ENCODE measurements at regions not wholly inside any gene's neighbourhood (a gene's known extent, or its start where the extent isn't known, plus 50 kb on each side); places are given as distances from the start of the nearest gene placed in this dataset.

- Histone ChIP-seq H3K36me3 (ENCODE audit: control insufficient read depth in 2 of 2, extremely low read depth in 1 of 2, insufficient read depth in 1 of 2, low read length in 1 of 2) (no peaks in the 10 kb centered on the region), H3K9me3 (no peaks in the 10 kb centered on the region), H3K27me3 (replicated peaks in 1 of 2; ENCODE audit: control insufficient read depth in 2 of 2, extremely low read depth in 1 of 2, insufficient read depth in 2 of 2, low read length in 1 of 2) (no peaks in the 10 kb centered on the region), H3K4me1 (ENCODE audit: control insufficient read depth in 1 of 2, extremely low read depth in 1 of 2, insufficient read depth in 2 of 2, low read length in 2 of 2) (no peaks in the 10 kb centered on the region), H3K27ac (ENCODE audit: low read length) (no peak overlapping the region), H3K4me3 (ENCODE audit: control insufficient read depth in 1 of 2, extremely low read depth in 1 of 2, low read length in 1 of 2) (no peak overlapping the region)
- Mint-ChIP-seq H3K4me3 (no peak overlapping the region), H3K27ac (no peak overlapping the region), H3K4me1 (no peaks in the 10 kb centered on the region), H3K36me3 (no peaks in the 10 kb centered on the region), H3K9me3 (peaks cover 0 to 25% (median 2%) of the 10 kb centered on the region in 3 donors), H3K27me3 (peaks cover 3% of the 10 kb centered on the region in 2 donors)
- POLR2A ChIA-PET, result no interaction called here
- ATAC-seq (replicated peaks in 1 of 4) (no peak), DNase-seq (no peak)
- CTCF ChIA-PET, result no interaction called here
Observed at GRCh38 chrX:522456-522855, 108.1 kb upstream of the SHOX start.

- no peak overlapping the region for H3K4me3 Mint-ChIP-seq
- no peaks in the 10 kb centered on the region for H3K36me3 Mint-ChIP-seq
- H3K4me1 Mint-ChIP-seq, result no peaks in the 10 kb centered on the region
- ATAC-seq (replicated peaks in 1 of 4), result no peak
- POLR2A ChIA-PET, result no interaction called here
- H3K27ac Mint-ChIP-seq, result no peak overlapping the region
- Histone ChIP-seq H3K27me3 (replicated peaks in 1 of 2; ENCODE audit: control insufficient read depth in 2 of 2, extremely low read depth in 1 of 2, insufficient read depth in 2 of 2, low read length in 1 of 2) (no peaks in the 10 kb centered on the region), H3K4me3 (ENCODE audit: control insufficient read depth in 1 of 2, extremely low read depth in 1 of 2, low read length in 1 of 2) (no peak overlapping the region), H3K4me1 (ENCODE audit: control insufficient read depth in 1 of 2, extremely low read depth in 1 of 2, insufficient read depth in 2 of 2, low read length in 2 of 2) (no peaks in the 10 kb centered on the region), H3K27ac (ENCODE audit: low read length) (no peak overlapping the region), H3K36me3 (ENCODE audit: control insufficient read depth in 2 of 2, extremely low read depth in 1 of 2, insufficient read depth in 1 of 2, low read length in 1 of 2) (no peaks in the 10 kb centered on the region), H3K9me3 (no peaks in the 10 kb centered on the region)
- peaks cover 2 to 20% (median 5%) of the 10 kb centered on the region in 3 donors for H3K9me3 Mint-ChIP-seq
- no peak for DNase-seq
- CTCF ChIA-PET, result no interaction called here
- peaks cover 0 to 3% of the 10 kb centered on the region in 2 donors for H3K27me3 Mint-ChIP-seq
- 85% methylated on average over 7 of the region's 8 CpGs for WGBS (ENCODE audit: insufficient coverage)
Observed at GRCh38 chrX:525134-525533, 105.5 kb upstream of the SHOX start.

- ChIA-PET POLR2A (no interaction called here), CTCF (no interaction called here)
- no peaks in the 10 kb centered on the region for H3K36me3 ChIP-seq (ENCODE audit: control insufficient read depth in 2 of 2, extremely low read depth in 1 of 2, insufficient read depth in 1 of 2, low read length in 1 of 2)
- H3K27me3 ChIP-seq (replicated peaks in 1 of 2; ENCODE audit: control insufficient read depth in 2 of 2, extremely low read depth in 1 of 2, insufficient read depth in 2 of 2, low read length in 1 of 2), result peaks cover 0 to under 1% of the 10 kb centered on the region in 2 experiments
- Mint-ChIP-seq H3K4me3 (no peak overlapping the region), H3K36me3 (no peaks in the 10 kb centered on the region), H3K4me1 (no peaks in the 10 kb centered on the region), H3K9me3 (peaks cover 0 to 15% (median 14%) of the 10 kb centered on the region in 3 donors), H3K27ac (no peak overlapping the region), H3K27me3 (peaks cover 0 to 10% of the 10 kb centered on the region in 2 donors)
- DNase-seq (peak in 4 of 35 experiments; percentile 3 to 11 (median 4)), ATAC-seq (replicated peaks in 1 of 4) (no peak)
- no peak overlapping the region for H3K27ac ChIP-seq (ENCODE audit: low read length)
- 49% methylated on average over 18 of the region's 29 CpGs for WGBS (ENCODE audit: insufficient coverage)
- no peaks in the 10 kb centered on the region for H3K4me1 ChIP-seq (ENCODE audit: control insufficient read depth in 1 of 2, extremely low read depth in 1 of 2, insufficient read depth in 2 of 2, low read length in 2 of 2)
- no peak overlapping the region for H3K4me3 ChIP-seq (ENCODE audit: control insufficient read depth in 1 of 2, extremely low read depth in 1 of 2, low read length in 1 of 2)
- no peaks in the 10 kb centered on the region for H3K9me3 ChIP-seq
Observed at GRCh38 chrX:526295-527224, 104.0 kb upstream of the SHOX start.

- Histone ChIP-seq H3K27me3 (replicated peaks in 1 of 2; ENCODE audit: control insufficient read depth in 2 of 2, extremely low read depth in 1 of 2, insufficient read depth in 2 of 2, low read length in 1 of 2) (peaks cover 0 to 4% of the 10 kb centered on the region in 2 experiments), H3K36me3 (ENCODE audit: control insufficient read depth in 2 of 2, extremely low read depth in 1 of 2, insufficient read depth in 1 of 2, low read length in 1 of 2) (no peaks in the 10 kb centered on the region), H3K4me1 (ENCODE audit: control insufficient read depth in 1 of 2, extremely low read depth in 1 of 2, insufficient read depth in 2 of 2, low read length in 2 of 2) (no peaks in the 10 kb centered on the region), H3K27ac (ENCODE audit: low read length) (no peak overlapping the region), H3K4me3 (ENCODE audit: control insufficient read depth in 1 of 2, extremely low read depth in 1 of 2, low read length in 1 of 2) (no peak overlapping the region), H3K9me3 (no peaks in the 10 kb centered on the region)
- no peaks in the 10 kb centered on the region for H3K36me3 Mint-ChIP-seq
- H3K4me3 Mint-ChIP-seq, result no peak overlapping the region
- ChIA-PET POLR2A (no interaction called here), CTCF (no interaction called here)
- peaks cover 0 to 15% (median 9%) of the 10 kb centered on the region in 3 donors for H3K9me3 Mint-ChIP-seq
- 69% methylated on average over 13 of the region's 19 CpGs for WGBS (ENCODE audit: insufficient coverage)
- DNase-seq (no peak), ATAC-seq (replicated peaks in 1 of 4) (no peak)
- peaks cover 0 to 13% of the 10 kb centered on the region in 2 donors for H3K27me3 Mint-ChIP-seq
- no peak overlapping the region for H3K27ac Mint-ChIP-seq
- H3K4me1 Mint-ChIP-seq, result no peaks in the 10 kb centered on the region
Observed at GRCh38 chrX:530726-531610, 99.6 kb upstream of the SHOX start.

GRCh38 chrX:531611-531936 lies 99.0 kb upstream of the SHOX start:
- Histone ChIP-seq H3K27me3 (replicated peaks in 1 of 2; ENCODE audit: control insufficient read depth in 2 of 2, extremely low read depth in 1 of 2, insufficient read depth in 2 of 2, low read length in 1 of 2) (peaks cover 0 to 4% of the 10 kb centered on the region in 2 experiments), H3K27ac (ENCODE audit: low read length) (no peak overlapping the region), H3K36me3 (ENCODE audit: control insufficient read depth in 2 of 2, extremely low read depth in 1 of 2, insufficient read depth in 1 of 2, low read length in 1 of 2) (no peaks in the 10 kb centered on the region), H3K4me1 (ENCODE audit: control insufficient read depth in 1 of 2, extremely low read depth in 1 of 2, insufficient read depth in 2 of 2, low read length in 2 of 2) (no peaks in the 10 kb centered on the region), H3K4me3 (ENCODE audit: control insufficient read depth in 1 of 2, extremely low read depth in 1 of 2, low read length in 1 of 2) (no peak overlapping the region), H3K9me3 (no peaks in the 10 kb centered on the region)
- ATAC-seq (replicated peaks in 1 of 4) (no peak), DNase-seq (no peak)
- peaks cover 0 to 13% of the 10 kb centered on the region in 2 donors for H3K27me3 Mint-ChIP-seq
- CTCF ChIA-PET, result no interaction called here
- no peaks in the 10 kb centered on the region for H3K4me1 Mint-ChIP-seq
- POLR2A ChIA-PET, result no interaction called here
- no peak overlapping the region for H3K27ac Mint-ChIP-seq
- H3K4me3 Mint-ChIP-seq, result no peak overlapping the region
- H3K36me3 Mint-ChIP-seq, result no peaks in the 10 kb centered on the region
- peaks cover 0 to 15% (median 3%) of the 10 kb centered on the region in 3 donors for H3K9me3 Mint-ChIP-seq
- WGBS (ENCODE audit: insufficient coverage), result 39% methylated on average over 6 of the region's 6 CpGs

- DNase-seq (no peak), ATAC-seq (replicated peaks in 1 of 4) (no peak)
- ChIA-PET POLR2A (no interaction called here), CTCF (no interaction called here)
- Mint-ChIP-seq H3K4me3 (no peak overlapping the region), H3K27ac (peak overlapping the region in 1 of 2 donors; percentile 13), H3K9me3 (peaks cover 0 to 13% (median 4%) of the 10 kb centered on the region in 3 donors), H3K36me3 (no peaks in the 10 kb centered on the region), H3K4me1 (no peaks in the 10 kb centered on the region), H3K27me3 (peaks cover 0 to 13% of the 10 kb centered on the region in 2 donors)
- no peak overlapping the region for H3K27ac ChIP-seq (ENCODE audit: low read length)
- H3K36me3 ChIP-seq (ENCODE audit: control insufficient read depth in 2 of 2, extremely low read depth in 1 of 2, insufficient read depth in 1 of 2, low read length in 1 of 2), result no peaks in the 10 kb centered on the region
- no peaks in the 10 kb centered on the region for H3K9me3 ChIP-seq
- H3K4me1 ChIP-seq (ENCODE audit: control insufficient read depth in 1 of 2, extremely low read depth in 1 of 2, insufficient read depth in 2 of 2, low read length in 2 of 2), result no peaks in the 10 kb centered on the region
- no peak overlapping the region for H3K4me3 ChIP-seq (ENCODE audit: control insufficient read depth in 1 of 2, extremely low read depth in 1 of 2, low read length in 1 of 2)
- peaks cover 0 to 4% of the 10 kb centered on the region in 2 experiments for H3K27me3 ChIP-seq (replicated peaks in 1 of 2; ENCODE audit: control insufficient read depth in 2 of 2, extremely low read depth in 1 of 2, insufficient read depth in 2 of 2, low read length in 1 of 2)
Observed at GRCh38 chrX:534804-535203, 95.8 kb upstream of the SHOX start.

All from T-cell (primary cell).